HCT116 (cell line): ENCODE measurements at regions not wholly inside any gene's neighbourhood (a gene's known extent, or its start where the extent isn't known, plus 50 kb on each side); places are given as distances from the start of the nearest gene placed in this dataset.

Experiments
- ATAC-seq: fragments of 200-7000 bp; cut with Tn5 transposase; 2 replicates; pipeline ENCODE4 v1.9.1; 2020; ENCODE audit warnings: mild to moderate bottlenecking, moderate library complexity
- BruUV-seq: library from RNA; stranded (reverse); fragments of 400-500 nt; replicated peaks from 2 replicates; lab custom pipeline; 2021; lab: Mats Ljungman, UMichigan
- CTCF ChIA-PET: fragments of 300-600 bp; sonication (Branson Sonifier 250); formaldehyde crosslinking; loops from one replicate; lab custom pipeline; 2021; ENCODE audit warnings: antibody characterized with exemption; lab: Charles Lee
- POLR2A ChIA-PET: fragments of 300-600, 350-600 bp; sonication (Branson Sonifier 250); formaldehyde crosslinking; loops from one replicate; lab custom pipeline; 2021; ENCODE audit warnings: antibody characterized with exemption; lab: Charles Lee
- RAD21 ChIA-PET, 2 experiments: fragments of 300-600 bp; sonication (Branson Sonifier 250); formaldehyde crosslinking; loops; one replicate each; lab custom pipeline; 2023; ENCODE audit warnings: low total read pairs in 2 of 2; ENCODE audit not compliant: uncharacterized antibody in 2 of 2, unreplicated experiment in 2 of 2, low non-redundant PET in 1 of 2; lab: Charles Lee
- DNase-seq: peaks from one replicate; pipeline ENCODE4 v3.0.0-alpha.2; 2010; ENCODE audit warnings: low read depth, low spot score
- H2AFZ ChIP-seq: fragments of 200-600 bp; shearing (Covaris generic), sonication (generic); 2 replicates; pipeline ENCODE4 v1.6.1; 2017; ENCODE audit warnings: low read depth, mixed run types, mixed read lengths, antibody characterized with exemption, low read length; ENCODE audit not compliant: poor library complexity, severe bottlenecking
- H3K27ac ChIP-seq: 2 replicates; pipeline ENCODE4 v1.5.1; 2012; ENCODE audit warnings: low read depth, low read length
- H3K27me3 ChIP-seq: fragments of 200-600 bp; sonication (generic); 2 replicates; pipeline ENCODE4 v1.6.1; 2016; ENCODE audit warnings: mixed run types, low read length, mixed read lengths; ENCODE audit not compliant: insufficient read depth
- H3K36me3 ChIP-seq, 2 experiments: fragments of 200-500 bp in 1 of 2; fragments of 200-600 bp in 1 of 2; sonication (Bioruptor generic) in 1 of 2; sonication (generic) in 1 of 2; 2 replicates each; pipeline versions ENCODE4 v1.5.1 to v1.6.1; 2014 to 2016; ENCODE audit warnings: low read length in 2 of 2, inconsistent platforms in 1 of 2, mixed read lengths in 1 of 2, mixed run types in 1 of 2; ENCODE audit not compliant: insufficient read depth in 2 of 2, control insufficient read depth in 1 of 2
- H3K4me1 ChIP-seq, 2 experiments: fragments of 200-600 bp in 1 of 2; sonication (generic) in 1 of 2; 2 replicates each; pipeline versions ENCODE4 v1.5.1 to v1.6.1; 2012 to 2017; ENCODE audit warnings: low read length in 2 of 2, inconsistent platforms in 1 of 2, mild to moderate bottlenecking in 1 of 2, mixed read lengths in 1 of 2, mixed run types in 1 of 2, moderate library complexity in 1 of 2; ENCODE audit not compliant: insufficient read depth in 2 of 2, control insufficient read depth in 1 of 2
- H3K4me2 ChIP-seq: fragments of 200-600 bp; sonication (generic); 2 replicates; pipeline ENCODE4 v1.6.1; 2017; ENCODE audit warnings: mixed run types, low read length, mixed read lengths
- H3K4me3 ChIP-seq, 2 experiments: fragments of 200-600 bp in 1 of 2; sonication (generic) in 1 of 2; replicated peaks in 1 of 2; 2 replicates each; pipeline ENCODE4 v1.5.1; 2011 to 2016; ENCODE audit warnings: low read length in 2 of 2, control low read depth in 1 of 2, low read depth in 1 of 2, mild to moderate bottlenecking in 1 of 2, mixed read lengths in 1 of 2, mixed run types in 1 of 2
- H3K79me2 ChIP-seq: fragments of 200-600 bp; sonication (generic); 2 replicates; pipeline ENCODE4 v1.6.1; 2017; ENCODE audit warnings: mild to moderate bottlenecking, mixed run types, low read length, moderate library complexity, mixed read lengths; ENCODE audit not compliant: insufficient read depth
- H3K9ac ChIP-seq: fragments of 200-600 bp; sonication (generic); 2 replicates; pipeline ENCODE4 v1.6.1; 2016; ENCODE audit warnings: low read length, mixed read lengths
- H3K9me2 ChIP-seq: fragments of 200-600 bp; sonication (generic), shearing (Covaris generic); 2 replicates; pipeline ENCODE4 v1.6.1; 2017; ENCODE audit warnings: mixed run types, mild to moderate bottlenecking, moderate library complexity; ENCODE audit not compliant: insufficient read depth
- H3K9me3 ChIP-seq, 2 experiments: fragments of 200-500 bp in 1 of 2; fragments of 200-600 bp in 1 of 2; sonication (Bioruptor generic) in 1 of 2; sonication (generic) in 1 of 2; 2 replicates each; pipeline ENCODE4 v1.6.1; 2014 to 2017; ENCODE audit warnings: low read length in 2 of 2, mixed read lengths in 2 of 2, inconsistent platforms in 1 of 2, low read depth in 1 of 2, mild to moderate bottlenecking in 1 of 2, mixed run types in 1 of 2, moderate library complexity in 1 of 2; ENCODE audit not compliant: control insufficient read depth in 1 of 2, insufficient read depth in 1 of 2
- H4K20me1 ChIP-seq: fragments of 200-600 bp; sonication (generic), shearing (Covaris generic); 2 replicates; pipeline ENCODE4 v1.6.1; 2017; ENCODE audit warnings: mixed run types, mild to moderate bottlenecking, moderate library complexity; ENCODE audit not compliant: insufficient read depth
- ATF3 ChIP-seq: IDR thresholded peaks from 2 replicates; pipeline ENCODE4 v1.6.1; 2012
- CBX3 ChIP-seq: IDR thresholded peaks from 2 replicates; pipeline ENCODE4 v1.6.1; 2012; ENCODE audit warnings: low read depth
- CEBPB ChIP-seq: IDR thresholded peaks from 2 replicates; pipeline ENCODE4 v1.6.1; 2012; ENCODE audit warnings: low read depth
- EGR1 ChIP-seq: IDR thresholded peaks from 2 replicates; pipeline ENCODE4 v1.6.1; 2012; ENCODE audit warnings: low read depth
- FOSL1 ChIP-seq: IDR thresholded peaks from 2 replicates; pipeline ENCODE4 v1.6.1; 2012; ENCODE audit warnings: low read depth
- JUND ChIP-seq: IDR thresholded peaks from 2 replicates; pipeline ENCODE4 v1.6.1; 2012
- MAX ChIP-seq: IDR thresholded peaks from 2 replicates; pipeline ENCODE4 v1.6.1; 2012
- POLR2A ChIP-seq: IDR thresholded peaks from 2 replicates; pipeline ENCODE4 v1.7.0; 2011; ENCODE audit warnings: borderline replicate concordance; ENCODE audit not compliant: insufficient read depth, insufficient read length; ENCODE audit errors: extremely low read depth
- POLR2AphosphoS5 ChIP-seq: IDR thresholded peaks from 2 replicates; pipeline ENCODE4 v1.6.1; 2011; ENCODE audit warnings: mild to moderate bottlenecking, low read depth, low read length, moderate library complexity
- RAD21 ChIP-seq: IDR thresholded peaks from 2 replicates; pipeline ENCODE4 v1.6.1; 2012; ENCODE audit warnings: low read depth, mild to moderate bottlenecking
- SIN3A ChIP-seq: IDR thresholded peaks from 2 replicates; pipeline ENCODE4 v1.6.1; 2012; ENCODE audit warnings: low read depth
- SP1 ChIP-seq: IDR thresholded peaks from 2 replicates; pipeline ENCODE4 v1.6.1; 2012; ENCODE audit warnings: low read depth
- SRF ChIP-seq: IDR thresholded peaks from 2 replicates; pipeline ENCODE4 v1.6.1; 2012; ENCODE audit warnings: low read depth
- TCF7L2 ChIP-seq: IDR thresholded peaks from 2 replicates; pipeline ENCODE4 v1.7.0; 2011; ENCODE audit warnings: borderline replicate concordance, inconsistent platforms; ENCODE audit not compliant: insufficient read depth, insufficient read length; ENCODE audit errors: extremely low read depth
- YY1 ChIP-seq: IDR thresholded peaks from 2 replicates; pipeline ENCODE4 v1.6.1; 2011; ENCODE audit warnings: low read length, low read depth, moderate library complexity, mild to moderate bottlenecking; ENCODE audit not compliant: insufficient replicate concordance; ENCODE audit errors: extremely low read depth
- ZBTB33 ChIP-seq: IDR thresholded peaks from 2 replicates; pipeline ENCODE4 v1.6.1; 2011; ENCODE audit warnings: mild to moderate bottlenecking, low read length, moderate library complexity; ENCODE audit not compliant: insufficient replicate concordance; ENCODE audit errors: extremely low read depth
- ZFX ChIP-seq: fragments of 450-650 bp; IDR thresholded peaks from 2 replicates; pipeline ENCODE4 v1.6.1; 2017
- ZNF274 ChIP-seq: fragments of 200-500 bp; sonication (Bioruptor generic); IDR thresholded peaks from 2 replicates; pipeline ENCODE4 v1.6.1; 2014; ENCODE audit warnings: mild to moderate bottlenecking, low read depth, low read length, inconsistent platforms
- intact Hi-C: fragments of 100-400 bp; cut with micrococcal nuclease; formaldehyde crosslinking; loops from 2 replicates; pipeline ENCODE4 v1.10.0; 2022

- peaks cover 18 to 66% of the 10 kb centered on the region in 2 experiments for H3K4me1 ChIP-seq
- no peak overlapping the region for H2AFZ ChIP-seq
- POLR2A ChIA-PET = no interaction called here
- H3K27ac ChIP-seq = peak overlapping the region; percentile 73
- peak; percentile 33 for TF ChIP-seq POLR2A
- no peak for TF ChIP-seq RAD21
- no peak for TF ChIP-seq ATF3
- no peak for TF ChIP-seq ZFX
- TF ChIP-seq CEBPB = no peak
- no peak for TF ChIP-seq POLR2AphosphoS5
- TF ChIP-seq TCF7L2 = peak; percentile 42
- TF ChIP-seq, all 23 proteins: peak for 2
- Histone ChIP-seq H3K4me3 (no peak overlapping the region), H3K9me3 (no peaks in the 10 kb centered on the region), H3K79me2 (no peaks in the 10 kb centered on the region), H4K20me1 (no peaks in the 10 kb centered on the region), H3K27me3 (no peaks in the 10 kb centered on the region), H3K4me2 (peak overlapping the region; percentile 29), H3K9me2 (no peaks in the 10 kb centered on the region), H3K36me3 (no peaks in the 10 kb centered on the region), H3K9ac (peak overlapping the region; percentile 21; the same call in 1 of the 2 replicates)
- no TSS peak for BruUV-seq
- ATAC-seq = peak; percentile 65
- intact Hi-C loops = no loop called here
- DNase-seq = no peak
- CTCF ChIA-PET = no interaction called here
- RAD21 ChIA-PET = no interaction called here
These were observed 84.9 kb upstream of the SLC44A3 start for GRCh38 chr1:94734963-94735901.

- Histone ChIP-seq H4K20me1 (no peaks in the 10 kb centered on the region), H3K36me3 (no peaks in the 10 kb centered on the region), H3K79me2 (no peaks in the 10 kb centered on the region), H3K9me2 (no peaks in the 10 kb centered on the region), H3K4me2 (no peak overlapping the region), H3K4me3 (no peak overlapping the region), H3K27me3 (no peaks in the 10 kb centered on the region), H3K27ac (no peak overlapping the region), H3K9me3 (no peaks in the 10 kb centered on the region; a peak in 1 of 4 replicates), H3K4me1 (peaks cover 29 to 70% of the 10 kb centered on the region in 2 experiments), H2AFZ (no peak overlapping the region), H3K9ac (no peak overlapping the region)
- BruUV-seq = no TSS peak
- TF ChIP-seq SRF (no peak), CBX3 (no peak), EGR1 (no peak), TCF7L2 (no peak), ZFX (no peak), YY1 (no peak), ZNF274 (no peak), POLR2AphosphoS5 (no peak), MAX (no peak), SIN3A (no peak), JUND (no peak), SP1 (no peak), ZBTB33 (no peak), FOSL1 (no peak)
- no peak for ATAC-seq
- intact Hi-C loops = no loop called here
- ChIA-PET CTCF (no interaction called here), RAD21 (no interaction called here), POLR2A (no interaction called here)
- DNase-seq = no peak
These were observed 88.3 kb upstream of the SLC44A3 start for GRCh38 chr1:94731891-94732290.
